ENCODE measurements at regions not wholly inside any gene's neighbourhood (a gene's known extent, or its start where the extent isn't known, plus 50 kb on each side); places are given as distances from the start of the nearest gene placed in this dataset.

- Histone ChIP-seq H4K20me1 (replicated peaks in 1 of 2; ENCODE audit: control insufficient read depth in 1 of 2, insufficient read depth in 2 of 2, low read length in 2 of 2) (peaks cover 0 to 2% of the 10 kb centered on the region in 2 experiments), H4K8ac (ENCODE audit: extremely low read depth, insufficient read depth, low read length) (no peak overlapping the region), H3K4ac (replicated peaks; ENCODE audit: insufficient read length, low read depth, low read length) (no peak overlapping the region), H3K14ac (ENCODE audit: insufficient read length) (no peak overlapping the region), H3K36me3 (ENCODE audit: control insufficient read depth in 2 of 4, insufficient read depth in 4 of 4, low read length in 3 of 4) (no peaks in the 10 kb centered on the region), H3K4me2 (ENCODE audit: insufficient read depth in 1 of 2, low read depth in 2 of 2, low read length in 2 of 2) (no peak overlapping the region), H3K27ac (ENCODE audit: low read depth, low read length) (no peak overlapping the region), H3K9me3 (ENCODE audit: insufficient read depth in 2 of 2, low read depth in 1 of 2, low read length in 1 of 2) (no peaks in the 10 kb centered on the region), H2BK12ac (ENCODE audit: low read depth, low read length) (no peak overlapping the region), H2BK5ac (ENCODE audit: low read depth, low read length) (no peak overlapping the region), H3K79me1 (ENCODE audit: low read depth, low read length) (no peaks in the 10 kb centered on the region), H3K79me2 (ENCODE audit: control insufficient read depth in 1 of 2, insufficient read depth in 2 of 2, low read length in 2 of 2) (peaks cover 0 to 58% of the 10 kb centered on the region in 2 experiments; a peak in 2 of 4 replicates), H3K18ac (ENCODE audit: extremely low read depth, low read length) (no peak overlapping the region), H2AFZ (ENCODE audit: low read length) (no peak overlapping the region), H2BK120ac (replicated peaks; ENCODE audit: low read depth, low read length) (no peak overlapping the region), H2AK5ac (ENCODE audit: low read depth, low read length) (no peak overlapping the region), H4K5ac (ENCODE audit: insufficient read length, low read depth, low read length) (no peak overlapping the region), H3K27me3 (replicated peaks in 1 of 4; ENCODE audit: control insufficient read depth in 3 of 4, extremely low read depth in 1 of 4, insufficient read depth in 3 of 4, low read length in 3 of 4) (no peaks in the 10 kb centered on the region), H2BK15ac (ENCODE audit: low read length) (no peak overlapping the region), H3K4me1 (replicated peaks in 1 of 4; ENCODE audit: control insufficient read depth in 3 of 4, insufficient read depth in 4 of 4, low read length in 3 of 4) (no peaks in the 10 kb centered on the region), H2BK20ac (ENCODE audit: low read length) (no peak overlapping the region), H3K4me3 (ENCODE audit: extremely low read depth in 1 of 4, insufficient read depth in 2 of 4, low read depth in 3 of 4, low read length in 4 of 4) (no peak overlapping the region), H3K23ac (ENCODE audit: insufficient read length) (no peak overlapping the region), H4K91ac (replicated peaks; ENCODE audit: insufficient read length, low read length) (no peak overlapping the region), H3K23me2 (ENCODE audit: low read depth, low read length) (no peaks in the 10 kb centered on the region), H3K9ac (replicated peaks in 1 of 4; ENCODE audit: extremely low read depth in 1 of 4, low read depth in 3 of 4, low read length in 3 of 4) (no peak overlapping the region), H3K56ac (replicated peaks; ENCODE audit: insufficient read length, low read depth, low read length) (no peak overlapping the region)
- FAIRE-seq (no peak), DNase-seq (ENCODE audit: low read depth in 1 of 2, low spot score in 2 of 2) (no peak)
- ChIA-PET POLR2A (ENCODE audit: partially characterized antibody) (no interaction called here), CTCF (ENCODE audit: partially characterized antibody) (no interaction called here)
- TF ChIP-seq ZNF274 (IDR thresholded peaks at IDR 0.05; ENCODE audit: borderline replicate concordance, extremely low read depth, low read length) (no peak), JUN (IDR thresholded peaks at IDR 0.05; ENCODE audit: low read depth, low read length) (no peak)
Observed at GRCh38 chr7:65276822-65277221, 96.8 kb upstream of the ZNF92 start.
